IMR-90 (cell line): ENCODE measurements at regions not wholly inside any gene's neighbourhood (a gene's known extent, or its start where the extent isn't known, plus 50 kb on each side); places are given as distances from the start of the nearest gene placed in this dataset.

Source experiments
- ATAC-seq: fragments of 200-7000 bp; cut with Tn5 transposase; 2 replicates; pipeline ENCODE4 v1.9.1; 2020; ENCODE audit warnings: low read depth, mild to moderate bottlenecking, moderate library complexity
- BruUV-seq: library from RNA; stranded (reverse); fragments of 400-500 nt; replicated peaks from 2 replicates; lab custom pipeline; 2021; lab: Mats Ljungman, UMichigan
- CTCF ChIA-PET: fragments of 300-600 bp; formaldehyde crosslinking; extraction: SDS; loops from one replicate; lab custom pipeline; 2021; ENCODE audit warnings: antibody characterized with exemption; lab: Yijun Ruan, JAX
- POLR2A ChIA-PET: fragments of 300-600 bp; sonication (Branson Sonifier 250); formaldehyde crosslinking; loops from one replicate; lab custom pipeline; 2022; ENCODE audit warnings: antibody characterized with exemption; ENCODE audit not compliant: unreplicated experiment; lab: Charles Lee
- DNase-seq: peaks from one replicate; pipeline ENCODE4 v3.0.0; 2013
- H2AFZ ChIP-seq: replicated peaks from 2 replicates; pipeline ENCODE3; 2013; ENCODE audit warnings: low read length, mild to moderate bottlenecking; ENCODE audit not compliant: poor library complexity
- H2AK5ac ChIP-seq: 2 replicates; pipeline ENCODE4 v1.6.1; 2013; ENCODE audit warnings: low read depth, low read length, inconsistent platforms
- H2AK9ac ChIP-seq: replicated peaks from 2 replicates; pipeline ENCODE3; 2013; ENCODE audit warnings: mild to moderate bottlenecking, low read depth, low read length, moderate library complexity; ENCODE audit not compliant: poor library complexity
- H2BK120ac ChIP-seq: 2 replicates; pipeline ENCODE4 v1.6.1; 2013; ENCODE audit warnings: low read depth, low read length, inconsistent platforms
- H2BK15ac ChIP-seq: 3 replicates; pipeline ENCODE4 v1.6.1; 2013; ENCODE audit warnings: low read depth, low read length, inconsistent platforms
- H2BK20ac ChIP-seq: 2 replicates; pipeline ENCODE4 v1.6.1; 2013; ENCODE audit warnings: low read depth, mild to moderate bottlenecking, inconsistent platforms, low read length, moderate library complexity
- H2BK5ac ChIP-seq: 2 replicates; pipeline ENCODE4 v1.6.1; 2013; ENCODE audit warnings: mild to moderate bottlenecking, low read depth, low read length, inconsistent platforms; ENCODE audit not compliant: poor library complexity, severe bottlenecking
- H3K14ac ChIP-seq: replicated peaks from 2 replicates; pipeline ENCODE4 v1.6.1; 2013; ENCODE audit warnings: low read depth, low read length, inconsistent platforms
- H3K18ac ChIP-seq: 2 replicates; pipeline ENCODE4 v1.6.1; 2013; ENCODE audit warnings: low read depth, low read length, control low read depth
- H3K23ac ChIP-seq: 2 replicates; pipeline ENCODE4 v1.6.1; 2013; ENCODE audit warnings: low read depth, low read length, inconsistent platforms
- H3K27ac ChIP-seq: 2 replicates; pipeline ENCODE4 v1.5.1; 2013; ENCODE audit warnings: mild to moderate bottlenecking, control low read depth, low read length; ENCODE audit not compliant: insufficient read depth
- H3K27me3 ChIP-seq: 2 replicates; pipeline ENCODE4 v1.6.1; 2013; ENCODE audit warnings: low read length; ENCODE audit not compliant: control insufficient read depth, insufficient read depth
- H3K36me3 ChIP-seq: 2 replicates; pipeline ENCODE4 v1.6.1; 2013; ENCODE audit warnings: low read length, mixed read lengths; ENCODE audit not compliant: control insufficient read depth, insufficient read depth
- H3K4ac ChIP-seq: 2 replicates; pipeline ENCODE4 v1.6.1; 2013; ENCODE audit warnings: low read depth, low read length, inconsistent platforms
- H3K4me1 ChIP-seq: 2 replicates; pipeline ENCODE4 v1.6.1; 2013; ENCODE audit warnings: low read length, mixed read lengths; ENCODE audit not compliant: control insufficient read depth, insufficient read depth
- H3K4me2 ChIP-seq: 2 replicates; pipeline ENCODE4 v1.6.1; 2013; ENCODE audit warnings: low read depth, mild to moderate bottlenecking, control low read depth, low read length, moderate library complexity
- H3K4me3 ChIP-seq: 2 replicates; pipeline ENCODE4 v1.5.1; 2013; ENCODE audit warnings: low read depth, mild to moderate bottlenecking, control low read depth, low read length, moderate library complexity; ENCODE audit not compliant: insufficient read depth
- H3K56ac ChIP-seq: 2 replicates; pipeline ENCODE4 v1.6.1; 2013; ENCODE audit warnings: low read length, inconsistent platforms; ENCODE audit not compliant: insufficient read depth; ENCODE audit errors: extremely low read depth
- H3K79me1 ChIP-seq, 2 experiments: 2 replicates each; pipeline ENCODE4 v1.6.1; 2013; ENCODE audit warnings: low read length in 2 of 2, inconsistent platforms in 1 of 2, low read depth in 1 of 2
- H3K9ac ChIP-seq: 2 replicates; pipeline ENCODE4 v1.6.1; 2013; ENCODE audit warnings: low read depth, low read length, control low read depth
- H3K9me1 ChIP-seq: 2 replicates; pipeline ENCODE4 v1.6.1; 2013; ENCODE audit warnings: low read length, inconsistent platforms; ENCODE audit not compliant: insufficient read depth
- H3K9me3 ChIP-seq: 2 replicates; pipeline ENCODE4 v1.6.1; 2013; ENCODE audit warnings: low read length; ENCODE audit not compliant: control insufficient read depth, insufficient read depth
- H4K20me1 ChIP-seq: 2 replicates; pipeline ENCODE4 v1.6.1; 2013; ENCODE audit warnings: low read length, inconsistent platforms; ENCODE audit not compliant: insufficient read depth
- H4K5ac ChIP-seq: 2 replicates; pipeline ENCODE4 v1.6.1; 2013; ENCODE audit warnings: mild to moderate bottlenecking, low read depth, low read length, control low read depth
- H4K8ac ChIP-seq, 2 experiments: 2 replicates each; pipeline ENCODE4 v1.6.1; 2013; ENCODE audit warnings: low read depth in 2 of 2, low read length in 2 of 2, control low read depth in 1 of 2, inconsistent platforms in 1 of 2
- H4K91ac ChIP-seq: 2 replicates; pipeline ENCODE4 v1.6.1; 2013; ENCODE audit warnings: low read depth, low read length, inconsistent platforms; ENCODE audit not compliant: insufficient read depth
- BHLHE40 ChIP-seq: fragments of 150-350 bp; IDR thresholded peaks from 2 replicates; pipeline ENCODE4 v1.6.1; 2016; ENCODE audit warnings: mild to moderate bottlenecking, low read depth, low read length
- CEBPB ChIP-seq: IDR thresholded peaks from 2 replicates; pipeline ENCODE4 v1.6.1; 2012; ENCODE audit warnings: low read depth, low read length, improper control_type of control experiment
- CHD1 ChIP-seq: IDR thresholded peaks from 2 replicates; pipeline ENCODE4 v1.6.1; 2012; ENCODE audit warnings: low read depth, low read length, improper control_type of control experiment
- CTCF ChIP-seq: conservative IDR thresholded peaks from 2 replicates; pipeline ENCODE4 v1.5.1; 2012; ENCODE audit warnings: mild to moderate bottlenecking, low read depth, low read length, improper control_type of control experiment
- ELK1 ChIP-seq: fragments of 150-350 bp; IDR thresholded peaks from 2 replicates; pipeline ENCODE4 v1.6.1; 2016; ENCODE audit warnings: low read depth, mild to moderate bottlenecking, low read length, moderate library complexity, borderline replicate concordance
- FOS ChIP-seq: fragments of 150-350 bp; IDR thresholded peaks from 2 replicates; pipeline ENCODE4 v1.6.1; 2016; ENCODE audit warnings: low read depth, low read length
- MAFK ChIP-seq: IDR thresholded peaks from 2 replicates; pipeline ENCODE4 v1.6.1; 2012; ENCODE audit warnings: low read depth, low read length, improper control_type of control experiment
- MAZ ChIP-seq: IDR thresholded peaks from 2 replicates; pipeline ENCODE4 v1.6.1; 2012; ENCODE audit warnings: low read depth, mild to moderate bottlenecking, low read length, improper control_type of control experiment, moderate library complexity, borderline replicate concordance
- MXI1 ChIP-seq: IDR thresholded peaks from 2 replicates; pipeline ENCODE4 v1.6.1; 2012; ENCODE audit warnings: low read depth, mild to moderate bottlenecking, low read length, moderate library complexity, borderline replicate concordance
- NFE2L2 ChIP-seq: fragments of 150-350 bp; IDR thresholded peaks from 2 replicates; pipeline ENCODE4 v1.6.1; 2016; ENCODE audit warnings: low read depth, mild to moderate bottlenecking, low read length
- POLR2A ChIP-seq: IDR thresholded peaks from 2 replicates; pipeline ENCODE4 v1.6.1; 2012; ENCODE audit warnings: mild to moderate bottlenecking, low read depth, low read length
- RAD21 ChIP-seq: IDR thresholded peaks from 2 replicates; pipeline ENCODE4 v1.6.1; 2012; ENCODE audit warnings: low read length, improper control_type of control experiment
- RCOR1 ChIP-seq: IDR thresholded peaks from 2 replicates; pipeline ENCODE4 v1.6.1; 2012; ENCODE audit warnings: mild to moderate bottlenecking, low read length, improper control_type of control experiment; ENCODE audit not compliant: insufficient replicate concordance
- RFX5 ChIP-seq: IDR thresholded peaks from 2 replicates; pipeline ENCODE4 v1.8.0; 2012; ENCODE audit warnings: low read depth, mild to moderate bottlenecking, low read length, moderate library complexity
- SMC3 ChIP-seq: fragments of 150-350 bp; IDR thresholded peaks from 2 replicates; pipeline ENCODE4 v1.6.1; 2016; ENCODE audit warnings: low read depth, mild to moderate bottlenecking, antibody characterized with exemption, low read length, moderate library complexity
- WGBS, 2 experiments: methylation state at CpG; one replicate each; pipeline versions ENCODE4 v1.1.5 to v1.1.7; 2013; ENCODE audit warnings: missing lambda C conversion rate in 2 of 2; ENCODE audit not compliant: insufficient read length in 1 of 2; ENCODE audit errors: extremely low coverage in 2 of 2; 5-methylcytosine and 5-hydroxymethylcytosine counted together
- dilution Hi-C: fragments of 300-500 bp; cut with HindIII; formaldehyde crosslinking; loops from one replicate; pipeline ENCODE4 v1.14.3; 2018; ENCODE audit warnings: low sequenced_read_pairs; ENCODE audit not compliant: unreplicated experiment
- in situ Hi-C: fragments of 300-500 bp; cut with MboI; formaldehyde crosslinking; loops from 3 replicates; pipeline ENCODE4 v1.14.3; 2019; ENCODE audit warnings: low sequenced_read_pairs, inconsistent platforms, mixed read lengths
- intact Hi-C: fragments of 100-400 bp; cut with micrococcal nuclease; formaldehyde crosslinking; loops from 2 replicates; pipeline ENCODE4 v1.10.0; 2022

GRCh38 chr10:27607591-27607990, 103.5 kb downstream of the RAB18 start:
- H2BK20ac ChIP-seq = no peak overlapping the region
- ATAC-seq = no peak
- WGBS, 2 experiments = no CpG with 5 or more reads among the region's 6 CpGs

More at GRCh38 chr10:27607591-27607990, 103.5 kb downstream of the RAB18 start:
- no peaks in the 10 kb centered on the region for H4K20me1 ChIP-seq
- no peak overlapping the region for H2BK15ac ChIP-seq
- no peak overlapping the region for H2BK5ac ChIP-seq
- H4K8ac ChIP-seq = no peak overlapping the region
- H3K18ac ChIP-seq = no peak overlapping the region
- no peak overlapping the region for H3K4me2 ChIP-seq
- H3K4me3 ChIP-seq = no peak overlapping the region
- no peak overlapping the region for H4K91ac ChIP-seq
- no peaks in the 10 kb centered on the region for H3K79me1 ChIP-seq
- TF ChIP-seq BHLHE40 (no peak), SMC3 (no peak), FOS (no peak), CTCF (no peak), RAD21 (no peak), MXI1 (no peak), CHD1 (no peak), MAZ (no peak), CEBPB (no peak), RFX5 (no peak), ELK1 (no peak), NFE2L2 (no peak), POLR2A (no peak), RCOR1 (no peak), MAFK (no peak)
- no peak overlapping the region for H2AFZ ChIP-seq
- no peak overlapping the region for H2BK120ac ChIP-seq
- no TSS peak for BruUV-seq
- no peaks in the 10 kb centered on the region for H3K36me3 ChIP-seq
- ChIA-PET CTCF (interaction anchor here (0.5 kb wide), 1 partner anchor 81 kb away, joined by 10 read pairs; no protein-coding TSS in a partner anchor), POLR2A (no interaction called here)
- DNase-seq = no peak
- H3K27ac ChIP-seq = no peak overlapping the region
- in situ Hi-C loops = no loop called here
- dilution Hi-C loops = no loop called here
- intact Hi-C loops = no loop called here
- H2AK9ac ChIP-seq = no peak overlapping the region
- no peak overlapping the region for H3K14ac ChIP-seq
- no peak overlapping the region for H2AK5ac ChIP-seq
- no peaks in the 10 kb centered on the region for H3K9me3 ChIP-seq
- peaks cover 2% of the 10 kb centered on the region for H3K27me3 ChIP-seq
- no peak overlapping the region for H3K4ac ChIP-seq
- H3K23ac ChIP-seq = no peak overlapping the region
- no peaks in the 10 kb centered on the region for H3K9me1 ChIP-seq
- 0 out of 2 replicates have a peak, but pooled peaks cover 2% of the 10 kb centered on the region for H3K4me1 ChIP-seq
- no peak overlapping the region for H4K5ac ChIP-seq
- H3K9ac ChIP-seq = no peak overlapping the region
- no peak overlapping the region for H3K56ac ChIP-seq
